WERI-Rb-1 (cell line): ENCODE measurements at regions not wholly inside any gene's neighbourhood (a gene's known extent, or its start where the extent isn't known, plus 50 kb on each side); places are given as distances from the start of the nearest gene placed in this dataset.

Experiments used
- DNase-seq: peaks from one replicate; pipeline ENCODE4 v3.0.0-alpha.2; 2020
- H3K27ac ChIP-seq: fragments of 250-450 bp; sonication (Bioruptor Pico); 2 replicates; pipeline ENCODE4 v1.5.1; 2020; ENCODE audit warnings: mild to moderate bottlenecking, moderate library complexity
- H3K27me3 ChIP-seq: fragments of 250-450 bp; sonication (Bioruptor Pico); 2 replicates; pipeline ENCODE4 v1.5.1; 2021; ENCODE audit warnings: mild to moderate bottlenecking, low read depth, moderate library complexity; ENCODE audit not compliant: insufficient read depth, severe bottlenecking
- H3K36me3 ChIP-seq: fragments of 250-450 bp; sonication (Bioruptor Pico); 2 replicates; pipeline ENCODE4 v1.5.1; 2020; ENCODE audit warnings: mild to moderate bottlenecking, moderate library complexity
- H3K4me3 ChIP-seq: 2 replicates; pipeline ENCODE4 v1.5.1; 2011; ENCODE audit warnings: low read depth, mild to moderate bottlenecking, control low read depth, low read length
- H3K9me3 ChIP-seq: fragments of 250-450 bp; sonication (Bioruptor Pico); 2 replicates; pipeline ENCODE4 v1.5.1; 2021; ENCODE audit warnings: mild to moderate bottlenecking, moderate library complexity; ENCODE audit not compliant: severe bottlenecking
- CTCF ChIP-seq: IDR thresholded peaks from 2 replicates; pipeline ENCODE4 v1.5.1; 2011; ENCODE audit warnings: low read depth, mild to moderate bottlenecking, control low read depth, inconsistent platforms, low read length

DNA sequence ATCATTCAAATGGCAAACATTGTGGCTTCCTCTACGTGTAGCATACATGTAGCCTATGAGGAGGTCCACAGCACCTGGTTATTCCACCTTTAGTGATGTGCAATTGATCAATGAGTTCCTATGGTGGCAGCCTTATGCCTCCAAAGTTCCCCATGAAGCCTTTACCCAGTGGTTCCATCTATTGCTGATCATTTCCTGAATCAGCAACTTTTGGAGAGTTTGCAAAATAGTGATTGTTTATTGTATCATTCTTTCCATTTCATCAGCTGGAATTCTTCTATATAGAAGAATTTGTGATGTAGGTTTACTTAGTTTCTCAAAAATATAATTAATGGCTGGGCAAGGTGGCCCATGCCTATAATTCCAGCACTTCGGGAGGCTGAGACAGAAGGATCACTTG, 380.2 kb upstream of the MKI67 start:
- Histone ChIP-seq H3K27ac (no peak overlapping the region), H3K4me3 (no peak overlapping the region), H3K36me3 (no peaks in the 10 kb centered on the region), H3K9me3 (no peaks in the 10 kb centered on the region), H3K27me3 (no peaks in the 10 kb centered on the region)
- DNase-seq = no peak
- no peak for TF ChIP-seq CTCF

- DNase-seq = no peak
- H3K36me3 ChIP-seq = no peaks in the 10 kb centered on the region
- H3K4me3 ChIP-seq = no peak overlapping the region
- no peak overlapping the region for H3K27ac ChIP-seq
- no peaks in the 10 kb centered on the region for H3K27me3 ChIP-seq
- no peak for TF ChIP-seq CTCF
- no peaks in the 10 kb centered on the region for H3K9me3 ChIP-seq
Measured at GRCh38 chr10:128507066-128507465, 380.8 kb upstream of the MKI67 start.

- no peaks in the 10 kb centered on the region for H3K27me3 ChIP-seq
- no peak for TF ChIP-seq CTCF
- H3K4me3 ChIP-seq = no peak overlapping the region
- no peaks in the 10 kb centered on the region for H3K9me3 ChIP-seq
- H3K36me3 ChIP-seq = no peaks in the 10 kb centered on the region
- no peak for DNase-seq
- H3K27ac ChIP-seq = no peak overlapping the region
Measured at GRCh38 chr10:128511284-128511683, 385.1 kb upstream of the MKI67 start.

DNA sequence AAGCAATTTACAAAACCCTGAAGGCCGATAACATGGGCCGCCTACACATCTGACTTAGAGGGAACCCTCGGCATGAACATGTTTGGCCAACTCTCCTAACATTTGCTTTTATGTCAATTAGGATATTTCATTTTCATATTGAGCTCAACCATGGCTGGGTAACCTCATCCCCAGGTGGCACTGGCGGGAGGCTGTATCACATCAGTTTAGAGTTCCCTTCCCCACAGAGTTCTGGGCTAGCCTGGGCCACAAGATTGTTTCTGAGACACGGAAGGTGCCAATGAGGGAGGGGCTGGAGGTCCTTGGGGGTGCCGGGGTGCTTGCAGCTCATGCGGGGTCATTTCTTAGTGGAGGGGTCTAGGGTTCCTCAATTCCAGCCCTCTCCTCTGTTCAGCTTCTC, 386.5 kb upstream of the MKI67 start:
- TF ChIP-seq CTCF = no peak
- no peaks in the 10 kb centered on the region for H3K36me3 ChIP-seq
- DNase-seq = no peak
- H3K4me3 ChIP-seq = no peak overlapping the region
- no peaks in the 10 kb centered on the region for H3K27me3 ChIP-seq
- H3K27ac ChIP-seq = no peak overlapping the region
- H3K9me3 ChIP-seq = no peaks in the 10 kb centered on the region

DNA sequence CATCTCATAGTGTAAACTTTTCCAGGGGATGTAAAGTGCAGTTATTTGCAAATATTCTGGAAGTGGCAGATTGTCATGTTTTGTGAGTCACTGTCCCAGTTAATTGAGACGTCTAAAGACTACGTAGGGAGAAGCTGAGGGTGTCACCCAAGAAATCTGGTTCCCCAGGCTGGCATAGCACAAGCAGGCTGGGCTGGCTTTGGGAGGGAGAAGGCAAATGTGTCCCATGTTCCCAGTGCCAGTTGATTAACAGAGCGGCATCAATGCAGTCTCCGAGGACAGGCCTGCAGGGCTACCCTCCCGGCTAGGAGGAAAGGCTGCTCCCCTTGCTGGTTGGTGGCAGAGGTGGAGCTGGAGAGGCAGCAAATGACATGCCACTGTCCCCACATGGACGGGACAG, 388.3 kb upstream of the MKI67 start:
- no peaks in the 10 kb centered on the region for H3K27me3 ChIP-seq
- DNase-seq = no peak
- no peaks in the 10 kb centered on the region for H3K36me3 ChIP-seq
- H3K9me3 ChIP-seq = no peaks in the 10 kb centered on the region
- H3K4me3 ChIP-seq = no peak overlapping the region
- H3K27ac ChIP-seq = no peak overlapping the region
- TF ChIP-seq CTCF = no peak

GRCh38 chr10:128516180-128516579, 390.0 kb upstream of the MKI67 start:
- Histone ChIP-seq H3K4me3 (no peak overlapping the region), H3K36me3 (no peaks in the 10 kb centered on the region), H3K27ac (no peak overlapping the region), H3K9me3 (no peaks in the 10 kb centered on the region), H3K27me3 (no peaks in the 10 kb centered on the region)
- no peak for DNase-seq
- no peak for TF ChIP-seq CTCF
